IMR-90 (cell line): ENCODE measurements at regions not wholly inside any gene's neighbourhood (a gene's known extent, or its start where the extent isn't known, plus 50 kb on each side); places are given as distances from the start of the nearest gene placed in this dataset.
"Not testable (repeated sequence)": the region's sequence is repeated elsewhere in the genome, so short reads cannot be mapped to it uniquely, and the experiment has no call there.

ENCODE experiments used
- BHLHE40 ChIP-seq: fragments of 150-350 bp; IDR thresholded peaks from 2 replicates; pipeline ENCODE4 v1.6.1; 2016; ENCODE audit warnings: mild to moderate bottlenecking, low read depth, low read length
- CEBPB ChIP-seq: IDR thresholded peaks from 2 replicates; pipeline ENCODE4 v1.6.1; 2012; ENCODE audit warnings: low read depth, low read length, improper control_type of control experiment
- CHD1 ChIP-seq: IDR thresholded peaks from 2 replicates; pipeline ENCODE4 v1.6.1; 2012; ENCODE audit warnings: low read depth, low read length, improper control_type of control experiment
- FOS ChIP-seq: fragments of 150-350 bp; IDR thresholded peaks from 2 replicates; pipeline ENCODE4 v1.6.1; 2016; ENCODE audit warnings: low read depth, low read length
- MXI1 ChIP-seq: IDR thresholded peaks from 2 replicates; pipeline ENCODE4 v1.6.1; 2012; ENCODE audit warnings: low read depth, mild to moderate bottlenecking, low read length, moderate library complexity, borderline replicate concordance
- NFE2L2 ChIP-seq: fragments of 150-350 bp; IDR thresholded peaks from 2 replicates; pipeline ENCODE4 v1.6.1; 2016; ENCODE audit warnings: low read depth, mild to moderate bottlenecking, low read length
- POLR2A ChIP-seq: IDR thresholded peaks from 2 replicates; pipeline ENCODE4 v1.6.1; 2012; ENCODE audit warnings: mild to moderate bottlenecking, low read depth, low read length
- RAD21 ChIP-seq: IDR thresholded peaks from 2 replicates; pipeline ENCODE4 v1.6.1; 2012; ENCODE audit warnings: low read length, improper control_type of control experiment
- RFX5 ChIP-seq: IDR thresholded peaks from 2 replicates; pipeline ENCODE4 v1.8.0; 2012; ENCODE audit warnings: low read depth, mild to moderate bottlenecking, low read length, moderate library complexity
- SMC3 ChIP-seq: fragments of 150-350 bp; IDR thresholded peaks from 2 replicates; pipeline ENCODE4 v1.6.1; 2016; ENCODE audit warnings: low read depth, mild to moderate bottlenecking, antibody characterized with exemption, low read length, moderate library complexity
- TF ChIP-seq, protein P1 (sequence below): conservative IDR thresholded peaks from 2 replicates; pipeline ENCODE4 v1.5.1; 2012; ENCODE audit warnings: mild to moderate bottlenecking, low read depth, low read length, improper control_type of control experiment
- TF ChIP-seq, protein P2 (sequence below): fragments of 150-350 bp; IDR thresholded peaks from 2 replicates; pipeline ENCODE4 v1.6.1; 2017; ENCODE audit warnings: mild to moderate bottlenecking, antibody characterized with exemption, low read length, low read depth

DNA sequence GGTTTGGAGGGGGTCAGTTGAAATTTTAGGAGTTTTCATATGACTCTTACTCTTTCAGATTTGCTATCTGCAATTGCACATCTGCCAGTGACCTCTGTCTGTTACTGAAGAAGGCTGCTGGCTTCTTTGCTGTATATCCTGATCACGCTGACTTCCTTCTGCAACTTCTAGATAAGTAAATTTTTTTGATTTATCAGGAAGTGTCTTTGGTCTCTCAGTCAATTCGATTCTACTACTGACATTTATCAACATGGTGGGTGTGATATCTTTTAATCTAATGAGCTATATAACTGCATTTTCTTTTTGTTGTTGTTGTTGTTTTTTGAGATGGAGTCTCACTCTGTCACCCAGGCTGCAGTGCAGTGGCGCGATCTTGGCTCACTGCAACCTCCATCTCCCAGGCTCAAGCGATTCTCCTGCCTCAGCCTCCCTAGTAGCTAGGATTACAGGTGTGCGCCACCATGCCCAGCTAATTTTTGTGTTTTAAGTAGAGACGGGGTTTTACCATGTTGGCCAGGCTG is 55.7 kb upstream of the HBS1L start:
- TF ChIP-seq, protein P1, sequence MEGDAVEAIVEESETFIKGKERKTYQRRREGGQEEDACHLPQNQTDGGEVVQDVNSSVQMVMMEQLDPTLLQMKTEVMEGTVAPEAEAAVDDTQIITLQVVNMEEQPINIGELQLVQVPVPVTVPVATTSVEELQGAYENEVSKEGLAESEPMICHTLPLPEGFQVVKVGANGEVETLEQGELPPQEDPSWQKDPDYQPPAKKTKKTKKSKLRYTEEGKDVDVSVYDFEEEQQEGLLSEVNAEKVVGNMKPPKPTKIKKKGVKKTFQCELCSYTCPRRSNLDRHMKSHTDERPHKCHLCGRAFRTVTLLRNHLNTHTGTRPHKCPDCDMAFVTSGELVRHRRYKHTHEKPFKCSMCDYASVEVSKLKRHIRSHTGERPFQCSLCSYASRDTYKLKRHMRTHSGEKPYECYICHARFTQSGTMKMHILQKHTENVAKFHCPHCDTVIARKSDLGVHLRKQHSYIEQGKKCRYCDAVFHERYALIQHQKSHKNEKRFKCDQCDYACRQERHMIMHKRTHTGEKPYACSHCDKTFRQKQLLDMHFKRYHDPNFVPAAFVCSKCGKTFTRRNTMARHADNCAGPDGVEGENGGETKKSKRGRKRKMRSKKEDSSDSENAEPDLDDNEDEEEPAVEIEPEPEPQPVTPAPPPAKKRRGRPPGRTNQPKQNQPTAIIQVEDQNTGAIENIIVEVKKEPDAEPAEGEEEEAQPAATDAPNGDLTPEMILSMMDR = not testable (repeated sequence)
- not testable (repeated sequence) for TF ChIP-seq RAD21, RFX5, SMC3, BHLHE40, POLR2A, CHD1, NFE2L2, MXI1, FOS, CEBPB
- TF ChIP-seq, protein P2, sequence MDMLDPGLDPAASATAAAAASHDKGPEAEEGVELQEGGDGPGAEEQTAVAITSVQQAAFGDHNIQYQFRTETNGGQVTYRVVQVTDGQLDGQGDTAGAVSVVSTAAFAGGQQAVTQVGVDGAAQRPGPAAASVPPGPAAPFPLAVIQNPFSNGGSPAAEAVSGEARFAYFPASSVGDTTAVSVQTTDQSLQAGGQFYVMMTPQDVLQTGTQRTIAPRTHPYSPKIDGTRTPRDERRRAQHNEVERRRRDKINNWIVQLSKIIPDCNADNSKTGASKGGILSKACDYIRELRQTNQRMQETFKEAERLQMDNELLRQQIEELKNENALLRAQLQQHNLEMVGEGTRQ = not testable (repeated sequence)
